Heart right ventricle (tissue), 16 donors: ENCODE measurements at regions not wholly inside any gene's neighbourhood (a gene's known extent, or its start where the extent isn't known, plus 50 kb on each side); places are given as distances from the start of the nearest gene placed in this dataset.

Source experiments
- ATAC-seq, 8 donors: fragments of 200-7000 bp; cut with Tn5 transposase; one replicate each; pipeline ENCODE4 v1.9.1; 2020; ENCODE audit warnings: mild to moderate bottlenecking in 8 of 8, moderate library complexity in 8 of 8, moderate number of reproducible peaks in 1 of 8
- DNase-seq, 2 donors: peaks; one replicate each; pipeline ENCODE4 v3.0.0-alpha.2; 2020
- H3K27ac ChIP-seq, 10 donors: fragments of 200-600 bp; sonication (generic) in 2 of 10; one replicate each; pipeline versions ENCODE4 v1.5.0 to v1.8.0; 2020 to 2022; ENCODE audit warnings: mild to moderate bottlenecking in 3 of 10
- H3K27me3 ChIP-seq, 7 donors: fragments of 200-600 bp; one replicate each; pipeline ENCODE4 v1.8.0; 2021 to 2022; ENCODE audit warnings: mild to moderate bottlenecking in 2 of 7
- H3K36me3 ChIP-seq, 9 donors: fragments of 200-600 bp; sonication (generic) in 1 of 9; one replicate each; pipeline versions ENCODE4 v1.5.0 to v1.8.0; 2020 to 2022; ENCODE audit warnings: mild to moderate bottlenecking in 2 of 9
- H3K4me1 ChIP-seq, 9 donors: fragments of 200-600 bp; sonication (generic) in 1 of 9; one replicate each; pipeline versions ENCODE4 v1.5.0 to v1.8.0; 2020 to 2022; ENCODE audit warnings: mild to moderate bottlenecking in 4 of 9
- H3K4me3 ChIP-seq, 10 donors: fragments of 200-600 bp; sonication (generic) in 2 of 10; one replicate each; pipeline versions ENCODE4 v1.5.0 to v1.8.0; 2020 to 2022; ENCODE audit warnings: mild to moderate bottlenecking in 7 of 10, moderate library complexity in 2 of 10
- H3K9me3 ChIP-seq, 11 donors: fragments of 200-600 bp in 10 of 11; sonication (generic) in 2 of 11; one replicate each; pipeline versions ENCODE4 v1.5.0 to v1.8.0; 2013 to 2022; ENCODE audit warnings: mild to moderate bottlenecking in 2 of 11, control low read depth in 1 of 11, moderate library complexity in 1 of 11
- WGBS, 2 donors: extraction: QIAGEN DNeasy Blood & Tissue Kit; methylation state at CpG; one replicate each; pipeline ENCODE4 v1.1.7; 2013; ENCODE audit warnings: inconsistent platforms in 1 of 2; 5-methylcytosine and 5-hydroxymethylcytosine counted together
- intact Hi-C, 10 donors: fragments of 100-400 bp; cut with DNase I; formaldehyde crosslinking; loops; one replicate each; pipeline versions ENCODE4 v1.11.1 to v1.14.2; 2022
- TF ChIP-seq, protein P1 (sequence below), 9 donors: fragments of 200-600 bp; sonication (generic) in 2 of 9; IDR thresholded peaks; one replicate each; pipeline versions ENCODE4 v1.5.0 to v1.8.0; 2021 to 2022; ENCODE audit warnings: antibody characterized with exemption in 9 of 9, mild to moderate bottlenecking in 5 of 9, moderate library complexity in 1 of 9
- donor health status: Arrhythmogenic right ventricular cardiomyopathy.
- donor health status: ischemic (EF 13 %, LVEDD 7.1; RV severe dilation, severe dysfunction).
- donor health status: healthy with polysubstance abuse.
- donor health status: DM: no; HTN: yes; CAD: no.
- donor health status: DM: no; HTN: no; CAD: no.
- donor health status: ischemic (EF 25% LVEDD 6.9; RV normal size, moderate dysfunction).
- donor health status: ischemic (EF 25% LVEDD 5.7; RV mildly dilated, moderate dysfunction).
- donor health status: healthy.
- donor health status: DM: yes; HTN: yes; CAD: no.
- donor health status: Ischemic cardiomyopathy.
- donor health status: ischemic (EF 35%, LVEDD 5.7; RV mildly dilated, moderate dysfunction).
- donor health status: nonischemic (EF 11% LVEDD 7.7; RV severe dilation, severe dysfunction).
- donor health status: DM: yes; HTN: yes; CAD: no.
- donor health status: PGD.
- donor health status: ischemic (EF 29% LVEDD 5.4; RV normal size, mild dysfunction).
- donor health status: nonischemic (EF 23%, LVEDD 6.1; RV moderate dilation, normal function).

GRCh38 chr12:97246368-97246767 lies 216.2 kb upstream of the RMST start:
- Histone ChIP-seq H3K4me3 (no peak overlapping the region), H3K27ac (no peak overlapping the region), H3K9me3 (no peaks in the 10 kb centered on the region), H3K4me1 (no peaks in the 10 kb centered on the region), H3K27me3 (no peaks in the 10 kb centered on the region), H3K36me3 (no peaks in the 10 kb centered on the region)
- TF ChIP-seq, protein P1, sequence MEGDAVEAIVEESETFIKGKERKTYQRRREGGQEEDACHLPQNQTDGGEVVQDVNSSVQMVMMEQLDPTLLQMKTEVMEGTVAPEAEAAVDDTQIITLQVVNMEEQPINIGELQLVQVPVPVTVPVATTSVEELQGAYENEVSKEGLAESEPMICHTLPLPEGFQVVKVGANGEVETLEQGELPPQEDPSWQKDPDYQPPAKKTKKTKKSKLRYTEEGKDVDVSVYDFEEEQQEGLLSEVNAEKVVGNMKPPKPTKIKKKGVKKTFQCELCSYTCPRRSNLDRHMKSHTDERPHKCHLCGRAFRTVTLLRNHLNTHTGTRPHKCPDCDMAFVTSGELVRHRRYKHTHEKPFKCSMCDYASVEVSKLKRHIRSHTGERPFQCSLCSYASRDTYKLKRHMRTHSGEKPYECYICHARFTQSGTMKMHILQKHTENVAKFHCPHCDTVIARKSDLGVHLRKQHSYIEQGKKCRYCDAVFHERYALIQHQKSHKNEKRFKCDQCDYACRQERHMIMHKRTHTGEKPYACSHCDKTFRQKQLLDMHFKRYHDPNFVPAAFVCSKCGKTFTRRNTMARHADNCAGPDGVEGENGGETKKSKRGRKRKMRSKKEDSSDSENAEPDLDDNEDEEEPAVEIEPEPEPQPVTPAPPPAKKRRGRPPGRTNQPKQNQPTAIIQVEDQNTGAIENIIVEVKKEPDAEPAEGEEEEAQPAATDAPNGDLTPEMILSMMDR (IDR thresholded peaks at IDR 0.05) = no peak
- intact Hi-C loops = no loop called here
- ATAC-seq (no peak), DNase-seq (no peak)
- WGBS, 2 donors = 89 to 93% methylated on average over 4 of the region's 4 CpGs

DNA sequence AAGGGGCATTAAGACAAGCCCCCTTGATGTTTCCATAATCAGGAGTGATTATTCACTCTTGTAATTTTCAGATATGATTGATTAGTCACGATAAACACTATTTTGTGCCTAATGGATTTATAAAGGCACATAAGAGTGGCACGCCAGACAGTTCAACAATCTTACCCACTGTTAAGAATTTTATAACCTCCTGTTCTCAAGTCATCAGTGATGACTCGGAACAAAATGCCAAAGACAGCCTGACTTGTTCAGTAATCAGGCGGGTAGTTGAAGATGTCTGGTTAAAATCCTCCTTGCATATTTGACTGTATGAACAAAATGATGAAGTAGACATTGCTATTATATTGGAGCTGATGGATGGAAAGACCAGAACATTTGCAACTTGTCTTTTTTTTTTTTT lies 212.1 kb upstream of the RMST start:
- DNase-seq = no peak
- Histone ChIP-seq H3K36me3 (no peaks in the 10 kb centered on the region), H3K27ac (no peak overlapping the region), H3K4me3 (no peak overlapping the region), H3K4me1 (no peaks in the 10 kb centered on the region), H3K9me3 (no peaks in the 10 kb centered on the region), H3K27me3 (no peaks in the 10 kb centered on the region)
- no peak for ATAC-seq
- 96 to 98% methylated on average over 4 of the region's 4 CpGs for WGBS, 2 donors
- TF ChIP-seq, protein P1 (IDR thresholded peaks at IDR 0.05) = no peak
- intact Hi-C loops = loop anchor here in 1 of 10 donors (1.0 kb wide), 1 partner anchor 10 kb away; no protein-coding TSS in a partner anchor

- Histone ChIP-seq H3K27me3 (peaks cover 0 to 4% (median 0%) of the 10 kb centered on the region in 7 donors), H3K4me1 (no peaks in the 10 kb centered on the region), H3K27ac (no peak overlapping the region), H3K4me3 (no peak overlapping the region), H3K36me3 (no peaks in the 10 kb centered on the region), H3K9me3 (no peaks in the 10 kb centered on the region)
- intact Hi-C loops = no loop called here
- WGBS, 2 donors = 51 to 55% methylated on average over 3 of the region's 3 CpGs
- DNase-seq (no peak), ATAC-seq (no peak)
- TF ChIP-seq, protein P1 (IDR thresholded peaks at IDR 0.05) = no peak
These were observed 204.9 kb upstream of the RMST start for GRCh38 chr12:97257726-97258125.

GRCh38 chr12:97259098-97259497 lies 203.5 kb upstream of the RMST start:
- no peaks in the 10 kb centered on the region for H3K36me3 ChIP-seq
- H3K9me3 ChIP-seq = peaks cover 0 to 4% (median 0%) of the 10 kb centered on the region in 11 donors
- H3K4me3 ChIP-seq = no peak overlapping the region
- intact Hi-C loops = no loop called here
- TF ChIP-seq, protein P1 (IDR thresholded peaks at IDR 0.05) = no peak
- H3K27me3 ChIP-seq = peaks cover 0 to 4% (median 0%) of the 10 kb centered on the region in 7 donors
- no peaks in the 10 kb centered on the region for H3K4me1 ChIP-seq
- H3K27ac ChIP-seq = no peak overlapping the region
- ATAC-seq = no peak
- WGBS, 2 donors = 64 to 72% methylated on average over 2 of the region's 2 CpGs
- DNase-seq = no peak
